ENCODE measurements at regions not wholly inside any gene's neighbourhood (a gene's known extent, or its start where the extent isn't known, plus 50 kb on each side); places are given as distances from the start of the nearest gene placed in this dataset.

GRCh38 chr2:137892739-137893138 lies 71.5 kb upstream of the HNMT start:
- no peak overlapping the region for H3K23ac ChIP-seq (ENCODE audit: low read depth, low read length)
- H4K20me1 ChIP-seq (ENCODE audit: insufficient read depth, low read length): no peaks in the 10 kb centered on the region
- H3K27ac ChIP-seq (ENCODE audit: insufficient read depth, low read length): no peak overlapping the region
- H3K56ac ChIP-seq (ENCODE audit: extremely low read depth, insufficient read depth, low read length): no peak overlapping the region
- H2AK5ac ChIP-seq (ENCODE audit: low read depth, low read length): no peak overlapping the region
- H3K4me1 ChIP-seq (ENCODE audit: control insufficient read depth, insufficient read depth, low read length): no peaks in the 10 kb centered on the region
- ATAC-seq (ENCODE audit: low read depth): no peak
- H4K8ac ChIP-seq (ENCODE audit: low read depth in 2 of 2, low read length in 2 of 2): no peak overlapping the region
- no peak for DNase-seq
- H3K79me1 ChIP-seq (ENCODE audit: low read depth in 1 of 2, low read length in 2 of 2): no peaks in the 10 kb centered on the region
- H3K18ac ChIP-seq (ENCODE audit: low read depth, low read length): no peak overlapping the region
- in situ Hi-C loops (cut with MboI; ENCODE audit: low sequenced_read_pairs) (loop anchor here (25.0 kb wide), 1 partner anchor 945 kb away; no protein-coding TSS in a partner anchor), dilution Hi-C loops (cut with HindIII; ENCODE audit: low sequenced_read_pairs, unreplicated experiment) (no loop called here), intact Hi-C loops (cut with micrococcal nuclease) (no loop called here)
- no peaks in the 10 kb centered on the region for H3K36me3 ChIP-seq (ENCODE audit: control insufficient read depth, insufficient read depth, low read length)
- no peaks in the 10 kb centered on the region for H3K9me3 ChIP-seq (ENCODE audit: control insufficient read depth, insufficient read depth, low read length)
- no peaks in the 10 kb centered on the region; the same call in 1 of the 2 replicates for H3K27me3 ChIP-seq (ENCODE audit: control insufficient read depth, insufficient read depth, low read length)
- H3K4me2 ChIP-seq (ENCODE audit: low read depth, low read length): no peak overlapping the region
- no peak overlapping the region for H4K5ac ChIP-seq (ENCODE audit: low read depth, low read length)
- no peaks in the 10 kb centered on the region for H3K9me1 ChIP-seq (ENCODE audit: insufficient read depth, low read length)
- no peak overlapping the region for H2BK120ac ChIP-seq (ENCODE audit: low read depth, low read length)
- H3K4ac ChIP-seq (ENCODE audit: low read depth, low read length): no peak overlapping the region
- H2BK15ac ChIP-seq (ENCODE audit: low read depth, low read length): no peak overlapping the region
- H2BK20ac ChIP-seq (ENCODE audit: low read depth, low read length): no peak overlapping the region
- ChIA-PET POLR2A (ENCODE audit: unreplicated experiment) (no interaction called here), CTCF (no interaction called here)
- H2AFZ ChIP-seq (replicated peaks; ENCODE audit: low read length, poor library complexity): no peak overlapping the region
- WGBS, 2 experiments (ENCODE audit: extremely low coverage in 2 of 2, insufficient read length in 1 of 2): no CpG with 5 or more reads among the region's 2 CpGs
- no TSS peak for BruUV-seq (replicated peaks)
- no peak overlapping the region for H2BK5ac ChIP-seq (ENCODE audit: low read depth, low read length, poor library complexity, severe bottlenecking)
- no peak overlapping the region for H3K4me3 ChIP-seq (ENCODE audit: insufficient read depth, low read depth, low read length)
- no peak overlapping the region for H2AK9ac ChIP-seq (replicated peaks; ENCODE audit: low read depth, low read length, poor library complexity)
- H4K91ac ChIP-seq (ENCODE audit: insufficient read depth, low read depth, low read length): no peak overlapping the region
- TF ChIP-seq RCOR1 (IDR thresholded peaks at IDR 0.05; ENCODE audit: insufficient replicate concordance, low read length): no peak
- no peak for TF ChIP-seq RAD21 (IDR thresholded peaks at IDR 0.05; ENCODE audit: low read length)
- TF ChIP-seq CEBPB (IDR thresholded peaks at IDR 0.05; ENCODE audit: low read depth, low read length): no peak
- H3K9ac ChIP-seq (ENCODE audit: low read depth, low read length): no peak overlapping the region
- H3K14ac ChIP-seq (replicated peaks; ENCODE audit: low read depth, low read length): no peak overlapping the region

All from IMR-90 (cell line).